Activated gamma-delta T cell treated with anti-CD3 and anti-CD28 coated beads, Interleukin-2, amount 50 U/mL, for 16 hours (primary cell): ENCODE measurements at regions not wholly inside any gene's neighbourhood (a gene's known extent, or its start where the extent isn't known, plus 50 kb on each side); places are given as distances from the start of the nearest gene placed in this dataset.
"Not testable (repeated sequence)": the region's sequence is repeated elsewhere in the genome, so short reads cannot be mapped to it uniquely, and the experiment has no call there.

Source experiments
- DNase-seq: peaks from one replicate; pipeline ENCODE4 v3.0.0-alpha.2; 2020; ENCODE audit warnings: low read depth

- no peak for DNase-seq
These were observed 50.8 kb upstream of the BEND6 start for GRCh38 chr6:56904068-56904467.

- DNase-seq = no peak
These were observed 52.1 kb upstream of the BEND6 start for GRCh38 chr6:56902641-56903464.

GRCh38 chr6:56900784-56901183, 54.1 kb upstream of the BEND6 start:
- DNase-seq = no peak

- DNase-seq = no peak
These were observed 55.2 kb upstream of the BEND6 start for GRCh38 chr6:56899753-56900152.

- no peak for DNase-seq
These were observed 55.6 kb upstream of the BEND6 start for GRCh38 chr6:56899311-56899710.

- no peak for DNase-seq
These were observed 56.9 kb upstream of the BEND6 start for GRCh38 chr6:56897789-56898529.

- no peak for DNase-seq
These were observed 63.2 kb upstream of the BEND6 start for GRCh38 chr6:56891754-56892153.

GRCh38 chr6:56890683-56891429, 64.1 kb upstream of the BEND6 start:
- DNase-seq = no peak

- no peak for DNase-seq
These were observed 64.8 kb upstream of the BEND6 start for GRCh38 chr6:56890066-56890465.

GRCh38 chr6:56889492-56889891, 65.4 kb upstream of the BEND6 start:
- DNase-seq = no peak

GRCh38 chr6:56888687-56889086, 66.2 kb upstream of the BEND6 start:
- no peak for DNase-seq

GRCh38 chr6:56887086-56887485, 67.8 kb upstream of the BEND6 start:
- DNase-seq = no peak

- no peak for DNase-seq
These were observed 77.0 kb upstream of the BEND6 start for GRCh38 chr6:56877922-56878321.

GRCh38 chr6:56875961-56876360, 78.9 kb upstream of the BEND6 start:
- DNase-seq = no peak

- no peak for DNase-seq
These were observed 79.4 kb upstream of the BEND6 start for GRCh38 chr6:56875523-56875922.

- no peak for DNase-seq
These were observed 80.6 kb upstream of the BEND6 start for GRCh38 chr6:56874328-56874727.

GRCh38 chr6:56870053-56870452, 84.9 kb upstream of the BEND6 start:
- not testable (repeated sequence) for DNase-seq

GRCh38 chr6:56869346-56869745, 85.6 kb upstream of the BEND6 start:
- DNase-seq = no peak

- no peak for DNase-seq
These were observed 86.2 kb upstream of the BEND6 start for GRCh38 chr6:56868687-56869086.

GRCh38 chr6:56866917-56867522, 87.9 kb upstream of the BEND6 start:
- DNase-seq = no peak

GRCh38 chr6:56865081-56865875, 89.6 kb upstream of the BEND6 start:
- DNase-seq = no peak
